Right renal cortex interstitium (tissue), 3 donors: ENCODE measurements at regions not wholly inside any gene's neighbourhood (a gene's known extent, or its start where the extent isn't known, plus 50 kb on each side); places are given as distances from the start of the nearest gene placed in this dataset.

Experiments
- DNase-seq, 3 donors: peaks; one replicate each; pipeline ENCODE4 v3.0.0-alpha.2; 2013; ENCODE audit warnings: low read depth in 3 of 3, low spot score in 2 of 3

- no peak for DNase-seq
Observed at GRCh38 chr10:83153714-83154113, 985.6 kb upstream of the GHITM start.

- DNase-seq: no peak
Observed at GRCh38 chr10:83164156-83164555, 975.2 kb upstream of the GHITM start.

- DNase-seq: no peak
Observed at GRCh38 chr10:83165265-83165664, 974.0 kb upstream of the GHITM start.

GRCh38 chr10:83166344-83166743, 973.0 kb upstream of the GHITM start:
- no peak for DNase-seq

- DNase-seq: no peak
Observed at GRCh38 chr10:83167081-83167480, 972.2 kb upstream of the GHITM start.

GRCh38 chr10:83176901-83177300, 962.4 kb upstream of the GHITM start:
- DNase-seq: no peak

GRCh38 chr10:83178526-83178925, 960.8 kb upstream of the GHITM start:
- no peak for DNase-seq

GRCh38 chr10:83179371-83179770, 959.9 kb upstream of the GHITM start:
- DNase-seq: no peak

- no peak for DNase-seq
Observed at GRCh38 chr10:83182076-83182475, 957.2 kb upstream of the GHITM start.

- DNase-seq: no peak
Observed at GRCh38 chr10:83184641-83185040, 954.7 kb upstream of the GHITM start.

- no peak for DNase-seq
Observed at GRCh38 chr10:83190614-83191013, 948.7 kb upstream of the GHITM start.

GRCh38 chr10:83193026-83193425, 946.3 kb upstream of the GHITM start:
- no peak for DNase-seq

GRCh38 chr10:83195021-83195420, 944.3 kb upstream of the GHITM start:
- DNase-seq: no peak

- no peak for DNase-seq
Observed at GRCh38 chr10:83199374-83199773, 939.9 kb upstream of the GHITM start.

- DNase-seq: no peak
Observed at GRCh38 chr10:83205861-83206260, 933.4 kb upstream of the GHITM start.

GRCh38 chr10:83212632-83213334, 926.5 kb upstream of the GHITM start:
- no peak for DNase-seq

GRCh38 chr10:83214136-83214535, 925.2 kb upstream of the GHITM start:
- DNase-seq: no peak

GRCh38 chr10:83218205-83218604, 921.1 kb upstream of the GHITM start:
- no peak for DNase-seq

- DNase-seq: no peak
Observed at GRCh38 chr10:83222300-83222699, 917.0 kb upstream of the GHITM start.

- no peak for DNase-seq
Observed at GRCh38 chr10:83222832-83223742, 916.2 kb upstream of the GHITM start.

- no peak for DNase-seq
Observed at GRCh38 chr10:83225781-83226180, 913.5 kb upstream of the GHITM start.

- no peak for DNase-seq
Observed at GRCh38 chr10:83229991-83230390, 909.3 kb upstream of the GHITM start.
